ENCODE measurements at regions not wholly inside any gene's neighbourhood (a gene's known extent, or its start where the extent isn't known, plus 50 kb on each side); places are given as distances from the start of the nearest gene placed in this dataset.

- no peak for DNase-seq (ENCODE audit: low read depth in 2 of 3, low spot score in 2 of 3)
Observed at GRCh38 chr4:1500966-1501753, 94.9 kb upstream of the NKX1-1 start.

GRCh38 chr4:1500231-1500965, 94.2 kb upstream of the NKX1-1 start:
- DNase-seq (ENCODE audit: low read depth in 2 of 3, low spot score in 2 of 3), result no peak

GRCh38 chr4:1499465-1499864, 93.2 kb upstream of the NKX1-1 start:
- no peak for DNase-seq (ENCODE audit: low read depth in 2 of 3, low spot score in 2 of 3)

- DNase-seq (ENCODE audit: low read depth in 2 of 3, low spot score in 2 of 3), result no peak
Observed at GRCh38 chr4:1497189-1497801, 91.1 kb upstream of the NKX1-1 start.

- DNase-seq (ENCODE audit: low read depth in 2 of 3, low spot score in 2 of 3), result no peak
Observed at GRCh38 chr4:1496116-1496642, 89.9 kb upstream of the NKX1-1 start.

- no peak for DNase-seq (ENCODE audit: low read depth in 2 of 3, low spot score in 2 of 3)
Observed at GRCh38 chr4:1495416-1496115, 89.3 kb upstream of the NKX1-1 start.

- no peak for DNase-seq (ENCODE audit: low read depth in 2 of 3, low spot score in 2 of 3)
Observed at GRCh38 chr4:1494416-1495315, 88.4 kb upstream of the NKX1-1 start.

GRCh38 chr4:1493540-1494287, 87.5 kb upstream of the NKX1-1 start:
- DNase-seq (ENCODE audit: low read depth in 2 of 3, low spot score in 2 of 3), result no peak

GRCh38 chr4:1492651-1493539, 86.7 kb upstream of the NKX1-1 start:
- DNase-seq (ENCODE audit: low read depth in 2 of 3, low spot score in 2 of 3), result no peak

GRCh38 chr4:1492142-1492457, 85.9 kb upstream of the NKX1-1 start:
- DNase-seq (ENCODE audit: low read depth in 2 of 3, low spot score in 2 of 3), result no peak

- DNase-seq (ENCODE audit: low read depth in 2 of 3, low spot score in 2 of 3), result no peak
Observed at GRCh38 chr4:1491328-1492141, 85.3 kb upstream of the NKX1-1 start.

- DNase-seq (ENCODE audit: low read depth in 2 of 3, low spot score in 2 of 3), result no peak
Observed at GRCh38 chr4:1490654-1491327, 84.5 kb upstream of the NKX1-1 start.

GRCh38 chr4:1490011-1490653, 83.9 kb upstream of the NKX1-1 start:
- no peak for DNase-seq (ENCODE audit: low read depth in 2 of 3, low spot score in 2 of 3)

GRCh38 chr4:1489639-1489995, 83.4 kb upstream of the NKX1-1 start:
- DNase-seq (ENCODE audit: low read depth in 2 of 3, low spot score in 2 of 3), result no peak

- no peak for DNase-seq (ENCODE audit: low read depth in 2 of 3, low spot score in 2 of 3)
Observed at GRCh38 chr4:1488831-1489638, 82.8 kb upstream of the NKX1-1 start.

- no peak for DNase-seq (ENCODE audit: low read depth in 2 of 3, low spot score in 2 of 3)
Observed at GRCh38 chr4:1488357-1488756, 82.1 kb upstream of the NKX1-1 start.

Measured in hematopoietic multipotent progenitor cell (in vitro differentiated cells).